ENCODE measurements at regions not wholly inside any gene's neighbourhood (a gene's known extent, or its start where the extent isn't known, plus 50 kb on each side); places are given as distances from the start of the nearest gene placed in this dataset.

GRCh38 chr2:12852135-12852534, 135.4 kb downstream of the TRIB2 start:
- Mint-ChIP-seq H3K27ac (no peak overlapping the region), H3K27me3 (ENCODE audit: insufficient read depth, low read depth) (no peaks in the 10 kb centered on the region), H3K36me3 (no peaks in the 10 kb centered on the region), H3K9me3 (peaks cover 5% of the 10 kb centered on the region), H3K4me1 (no peaks in the 10 kb centered on the region), H3K4me3 (no peak overlapping the region)
- no peaks in the 10 kb centered on the region for H3K79me2 ChIP-seq (ENCODE audit: low read depth)
- H3F3A ChIP-seq (ENCODE audit: low read depth) = no peaks in the 10 kb centered on the region
- H3K9me3 ChIP-seq (ENCODE audit: low read depth) = no peaks in the 10 kb centered on the region
- TF ChIP-seq EZH2 (IDR thresholded peaks at IDR 0.05) (no peak), CTCF (IDR thresholded peaks at IDR 0.05) (no peak), EZH2phosphoT487 (IDR thresholded peaks at IDR 0.05) (no peak)
- H3K27me3 ChIP-seq = no peaks in the 10 kb centered on the region
- H2AFZ ChIP-seq (replicated peaks) = no peak overlapping the region
- DNase-seq (ENCODE audit: low spot score) = no peak
- no peak overlapping the region for H3K4me2 ChIP-seq
- H3K27ac ChIP-seq = no peak overlapping the region
- H3K9ac ChIP-seq = no peak overlapping the region
- H3K4me3 ChIP-seq = no peak overlapping the region
- no peaks in the 10 kb centered on the region for H3K36me3 ChIP-seq
- H4K20me1 ChIP-seq (ENCODE audit: low read depth) = no peaks in the 10 kb centered on the region
- no peaks in the 10 kb centered on the region for H3K4me1 ChIP-seq

GRCh38 chr2:12854001-12854530, 137.3 kb downstream of the TRIB2 start:
- Histone ChIP-seq H3K4me1 (no peaks in the 10 kb centered on the region), H3K4me2 (no peak overlapping the region), H3K9me3 (ENCODE audit: low read depth) (no peaks in the 10 kb centered on the region), H3K79me2 (ENCODE audit: low read depth) (no peaks in the 10 kb centered on the region), H3K9ac (no peak overlapping the region), H3K27me3 (no peaks in the 10 kb centered on the region), H3K4me3 (no peak overlapping the region), H3K36me3 (no peaks in the 10 kb centered on the region), H2AFZ (replicated peaks) (no peak overlapping the region), H4K20me1 (ENCODE audit: low read depth) (no peaks in the 10 kb centered on the region), H3F3A (ENCODE audit: low read depth) (no peaks in the 10 kb centered on the region), H3K27ac (no peak overlapping the region)
- Mint-ChIP-seq H3K27ac (no peak overlapping the region), H3K4me3 (no peak overlapping the region), H3K9me3 (peaks cover 5% of the 10 kb centered on the region), H3K4me1 (no peaks in the 10 kb centered on the region), H3K36me3 (no peaks in the 10 kb centered on the region), H3K27me3 (ENCODE audit: insufficient read depth, low read depth) (no peaks in the 10 kb centered on the region)
- no peak for DNase-seq (ENCODE audit: low spot score)
- TF ChIP-seq EZH2phosphoT487 (IDR thresholded peaks at IDR 0.05) (no peak), EZH2 (IDR thresholded peaks at IDR 0.05) (no peak), CTCF (IDR thresholded peaks at IDR 0.05) (no peak)

GRCh38 chr2:12855508-12855907, 138.8 kb downstream of the TRIB2 start:
- H2AFZ ChIP-seq (replicated peaks) = no peak overlapping the region
- no peaks in the 10 kb centered on the region for H4K20me1 ChIP-seq (ENCODE audit: low read depth)
- H3K4me2 ChIP-seq = no peak overlapping the region
- no peaks in the 10 kb centered on the region for H3K36me3 ChIP-seq
- no peaks in the 10 kb centered on the region for H3K4me1 ChIP-seq
- H3K9me3 Mint-ChIP-seq = peaks cover 11% of the 10 kb centered on the region
- no peak overlapping the region for H3K9ac ChIP-seq
- H3K4me3 ChIP-seq = no peak overlapping the region
- H3K36me3 Mint-ChIP-seq = no peaks in the 10 kb centered on the region
- H3K79me2 ChIP-seq (ENCODE audit: low read depth) = no peaks in the 10 kb centered on the region
- no peak for DNase-seq (ENCODE audit: low spot score)
- no peaks in the 10 kb centered on the region for H3K9me3 ChIP-seq (ENCODE audit: low read depth)
- H3K4me3 Mint-ChIP-seq = no peak overlapping the region
- H3F3A ChIP-seq (ENCODE audit: low read depth) = no peaks in the 10 kb centered on the region
- H3K27me3 ChIP-seq = no peaks in the 10 kb centered on the region
- no peak overlapping the region for H3K27ac Mint-ChIP-seq
- no peak for TF ChIP-seq EZH2 (IDR thresholded peaks at IDR 0.05)
- TF ChIP-seq CTCF (IDR thresholded peaks at IDR 0.05) = no peak
- no peak for TF ChIP-seq EZH2phosphoT487 (IDR thresholded peaks at IDR 0.05)
- no peak overlapping the region for H3K27ac ChIP-seq
- no peaks in the 10 kb centered on the region for H3K27me3 Mint-ChIP-seq (ENCODE audit: insufficient read depth, low read depth)
- H3K4me1 Mint-ChIP-seq = no peaks in the 10 kb centered on the region
